Tibial nerve (tissue), 4 donors: ENCODE measurements at regions not wholly inside any gene's neighbourhood (a gene's known extent, or its start where the extent isn't known, plus 50 kb on each side); places are given as distances from the start of the nearest gene placed in this dataset.

Experiments
- CTCF ChIP-seq, 5 experiments: fragments of 200-600 bp in 3 of 5; fragments of 450-650 bp in 2 of 5; sonication (generic) in 3 of 5; IDR thresholded peaks; one replicate each; pipeline ENCODE4 v1.5.1; 2016 to 2019; ENCODE audit warnings: antibody characterized with exemption in 5 of 5, mild to moderate bottlenecking in 3 of 5, moderate library complexity in 2 of 5
- EP300 ChIP-seq, 2 donors: sonication (generic); formaldehyde crosslinking; IDR thresholded peaks; one replicate each; pipeline ENCODE4 v1.6.1; 2017; ENCODE audit warnings: antibody characterized with exemption in 2 of 2, mild to moderate bottlenecking in 1 of 2
- POLR2A ChIP-seq, 2 donors: fragments of 450-650 bp; IDR thresholded peaks; one replicate each; pipeline ENCODE4 v1.6.1; 2017; ENCODE audit warnings: antibody characterized with exemption in 2 of 2, mild to moderate bottlenecking in 2 of 2, moderate library complexity in 2 of 2

- no peak for TF ChIP-seq CTCF (IDR thresholded peaks at IDR 0.05)
- no peak for TF ChIP-seq POLR2A (IDR thresholded peaks at IDR 0.05)
- no peak for TF ChIP-seq EP300 (IDR thresholded peaks at IDR 0.05)
Observed at GRCh38 chr1:172818841-172819527, 160.1 kb downstream of the FASLG start.
